IPS-NIHi7 (cell line): ENCODE measurements at regions not wholly inside any gene's neighbourhood (a gene's known extent, or its start where the extent isn't known, plus 50 kb on each side); places are given as distances from the start of the nearest gene placed in this dataset.
A peak's percentile ranks its signal among the peaks of the same experiment; 100 is the strongest.

Experiments used
- DNase-seq: peaks from one replicate; pipeline ENCODE4 v3.0.0; 2012; ENCODE audit warnings: mixed read lengths; ENCODE audit errors: extremely low spot score

DNA sequence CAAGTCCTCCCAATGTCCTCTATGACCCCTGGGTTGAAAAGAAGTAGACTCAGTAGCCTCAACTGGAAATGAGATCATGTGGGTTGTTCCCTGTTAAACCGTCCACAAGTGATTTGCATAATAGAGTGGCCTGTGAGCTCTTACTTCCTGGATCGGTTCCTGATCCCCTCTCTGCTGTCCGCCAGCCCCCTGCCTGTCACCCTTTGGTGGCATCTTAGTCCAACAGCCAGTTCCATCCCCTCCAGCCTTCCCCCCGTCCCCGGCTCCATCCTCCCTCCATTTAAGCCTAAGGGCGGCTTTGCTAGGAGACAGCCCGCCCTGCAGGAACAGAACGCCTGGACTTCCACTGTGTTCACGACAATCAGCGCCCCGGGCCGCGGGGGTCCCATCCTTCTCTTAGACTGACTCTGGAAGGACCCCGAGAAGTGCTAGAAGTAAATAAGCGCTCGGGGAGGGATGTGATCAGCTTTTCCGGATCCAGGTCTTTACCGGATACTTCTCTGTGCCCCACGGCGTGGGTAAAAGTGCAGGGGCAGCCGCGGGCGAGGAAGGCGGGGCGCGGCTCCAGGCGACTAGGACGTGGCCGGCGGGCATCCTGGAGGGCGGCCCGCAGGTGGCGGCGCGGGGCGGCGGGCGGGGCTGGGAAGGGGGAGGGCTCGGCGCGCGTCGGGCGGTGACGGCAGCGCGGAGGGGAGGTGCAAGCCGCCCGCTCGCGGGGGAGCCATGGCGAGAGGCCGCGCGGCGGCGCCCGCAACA lies 51.2 kb upstream of the ULK4 start:
- peak; percentile 88 for DNase-seq

GRCh38 chr3:42012383-42012934 lies 50.6 kb upstream of the ULK4 start:
- DNase-seq, result no peak
